ENCODE measurements at regions not wholly inside any gene's neighbourhood (a gene's known extent, or its start where the extent isn't known, plus 50 kb on each side); places are given as distances from the start of the nearest gene placed in this dataset.

DNA sequence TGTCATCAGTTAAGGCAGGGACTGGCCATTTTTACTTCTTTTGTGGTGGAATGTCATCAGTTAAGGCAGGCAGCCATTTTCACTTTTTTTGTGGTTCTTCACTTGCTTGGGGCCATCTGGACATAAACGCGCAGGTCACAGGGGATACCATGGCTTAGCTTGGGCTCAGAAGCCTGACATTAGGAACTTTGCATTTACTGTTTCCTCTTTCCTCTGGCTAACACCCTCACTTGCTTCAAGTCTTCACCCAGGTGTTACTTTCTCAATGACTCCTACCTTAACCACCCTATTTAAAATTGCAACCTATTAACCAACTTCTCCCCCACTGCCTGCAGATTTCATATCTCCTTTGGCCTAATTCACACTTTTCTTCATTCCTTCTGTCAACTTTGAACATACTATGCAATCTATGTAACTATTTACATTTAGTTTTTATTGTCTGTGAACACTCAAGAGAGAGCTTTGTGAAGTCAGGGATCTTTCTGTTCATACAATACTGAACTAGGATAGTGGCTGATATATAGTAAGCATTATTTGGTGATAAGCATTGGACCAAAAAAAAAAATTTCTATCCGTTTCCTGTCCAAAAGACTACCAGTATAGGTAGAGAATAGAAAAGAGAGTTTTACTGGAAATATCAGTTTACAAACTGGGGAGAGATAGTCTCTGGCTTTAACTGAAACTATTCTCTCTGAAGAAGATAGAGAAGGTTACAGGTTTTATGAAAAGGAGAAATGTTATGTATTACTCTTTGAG lies 600.1 kb upstream of the ZNF804A start:
- Mint-ChIP-seq H3K4me1 (ENCODE audit: insufficient read depth, unreplicated experiment) (peaks cover 6% of the 10 kb centered on the region), H3K27me3 (ENCODE audit: insufficient read depth, unreplicated experiment) (no peaks in the 10 kb centered on the region), H3K4me3 (ENCODE audit: unreplicated experiment) (no peak overlapping the region), H3K36me3 (ENCODE audit: insufficient read depth, unreplicated experiment) (no peaks in the 10 kb centered on the region), H3K9me3 (ENCODE audit: unreplicated experiment) (no peaks in the 10 kb centered on the region), H3K27ac (ENCODE audit: low read depth, unreplicated experiment) (no peak overlapping the region)
- TF ChIP-seq, protein P1, sequence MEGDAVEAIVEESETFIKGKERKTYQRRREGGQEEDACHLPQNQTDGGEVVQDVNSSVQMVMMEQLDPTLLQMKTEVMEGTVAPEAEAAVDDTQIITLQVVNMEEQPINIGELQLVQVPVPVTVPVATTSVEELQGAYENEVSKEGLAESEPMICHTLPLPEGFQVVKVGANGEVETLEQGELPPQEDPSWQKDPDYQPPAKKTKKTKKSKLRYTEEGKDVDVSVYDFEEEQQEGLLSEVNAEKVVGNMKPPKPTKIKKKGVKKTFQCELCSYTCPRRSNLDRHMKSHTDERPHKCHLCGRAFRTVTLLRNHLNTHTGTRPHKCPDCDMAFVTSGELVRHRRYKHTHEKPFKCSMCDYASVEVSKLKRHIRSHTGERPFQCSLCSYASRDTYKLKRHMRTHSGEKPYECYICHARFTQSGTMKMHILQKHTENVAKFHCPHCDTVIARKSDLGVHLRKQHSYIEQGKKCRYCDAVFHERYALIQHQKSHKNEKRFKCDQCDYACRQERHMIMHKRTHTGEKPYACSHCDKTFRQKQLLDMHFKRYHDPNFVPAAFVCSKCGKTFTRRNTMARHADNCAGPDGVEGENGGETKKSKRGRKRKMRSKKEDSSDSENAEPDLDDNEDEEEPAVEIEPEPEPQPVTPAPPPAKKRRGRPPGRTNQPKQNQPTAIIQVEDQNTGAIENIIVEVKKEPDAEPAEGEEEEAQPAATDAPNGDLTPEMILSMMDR (IDR thresholded peaks at IDR 0.05; ENCODE audit: unreplicated experiment): no peak
- BruUV-seq (replicated peaks): no TSS peak
- POLR2A ChIA-PET: no interaction called here
- DNase-seq (ENCODE audit: unreplicated experiment): no peak
- intact Hi-C loops (cut with micrococcal nuclease): no loop called here
- CTCF ChIA-PET: no interaction called here

DNA sequence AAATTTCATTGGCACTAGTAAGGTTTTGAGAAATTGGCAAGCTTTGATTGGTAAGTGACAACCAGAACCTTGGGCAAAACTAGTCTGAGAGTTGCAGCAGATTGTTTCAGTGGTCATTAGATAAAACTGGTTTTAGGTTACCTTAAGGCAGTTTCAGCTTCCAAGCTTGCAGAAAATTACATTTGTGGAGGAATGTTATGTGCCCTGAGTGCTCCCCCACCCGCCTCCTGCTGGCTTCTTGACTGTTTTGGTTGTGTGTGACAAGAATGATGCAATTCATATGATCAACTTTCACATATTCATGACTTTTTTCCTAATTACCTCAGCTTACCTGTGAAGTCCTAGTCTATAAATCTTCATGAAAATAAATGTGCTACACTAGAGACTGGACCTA lies 599.5 kb upstream of the ZNF804A start:
- Mint-ChIP-seq H3K4me1 (ENCODE audit: insufficient read depth, unreplicated experiment) (peaks cover 6% of the 10 kb centered on the region), H3K27ac (ENCODE audit: low read depth, unreplicated experiment) (no peak overlapping the region), H3K4me3 (ENCODE audit: unreplicated experiment) (no peak overlapping the region), H3K36me3 (ENCODE audit: insufficient read depth, unreplicated experiment) (no peaks in the 10 kb centered on the region), H3K9me3 (ENCODE audit: unreplicated experiment) (no peaks in the 10 kb centered on the region), H3K27me3 (ENCODE audit: insufficient read depth, unreplicated experiment) (no peaks in the 10 kb centered on the region)
- DNase-seq (ENCODE audit: unreplicated experiment): no peak
- ChIA-PET POLR2A (no interaction called here), CTCF (no interaction called here)
- TF ChIP-seq, protein P1 (IDR thresholded peaks at IDR 0.05; ENCODE audit: unreplicated experiment): no peak
- intact Hi-C loops (cut with micrococcal nuclease): no loop called here
- no TSS peak for BruUV-seq (replicated peaks)

DNA sequence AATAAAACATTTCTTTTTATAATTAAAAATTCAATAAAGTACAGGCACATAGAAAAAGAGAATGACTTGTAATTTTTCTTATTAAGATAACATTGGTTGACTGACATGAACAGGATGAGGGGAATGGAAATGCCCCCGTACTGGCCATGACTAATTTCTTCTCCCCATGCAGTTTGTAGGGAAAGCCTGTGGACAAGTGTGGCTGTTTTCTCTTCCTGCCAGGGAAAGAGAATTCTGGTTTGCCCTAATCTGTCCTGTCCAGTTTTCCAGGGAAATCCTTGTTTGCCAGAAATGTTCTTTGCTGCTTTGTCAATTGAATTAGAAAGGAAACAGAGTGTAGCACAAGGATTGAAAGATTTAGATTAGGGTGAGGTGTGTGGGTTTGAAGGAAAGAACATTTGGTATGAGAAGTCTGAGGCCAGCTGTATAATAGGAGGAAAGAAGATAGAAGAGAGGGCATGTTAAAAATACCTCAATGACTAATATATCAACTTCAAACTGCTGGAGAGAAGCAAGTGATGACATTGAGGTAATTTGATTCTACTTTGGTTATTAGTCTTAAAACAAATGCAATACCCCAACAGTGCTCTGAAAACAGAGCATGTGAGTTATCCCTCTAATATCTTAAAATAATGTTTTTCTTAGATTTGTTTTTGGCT lies 593.9 kb upstream of the ZNF804A start:
- DNase-seq (ENCODE audit: unreplicated experiment): no peak
- Mint-ChIP-seq H3K36me3 (ENCODE audit: insufficient read depth, unreplicated experiment) (no peaks in the 10 kb centered on the region), H3K4me1 (ENCODE audit: insufficient read depth, unreplicated experiment) (peaks cover 5% of the 10 kb centered on the region)

DNA sequence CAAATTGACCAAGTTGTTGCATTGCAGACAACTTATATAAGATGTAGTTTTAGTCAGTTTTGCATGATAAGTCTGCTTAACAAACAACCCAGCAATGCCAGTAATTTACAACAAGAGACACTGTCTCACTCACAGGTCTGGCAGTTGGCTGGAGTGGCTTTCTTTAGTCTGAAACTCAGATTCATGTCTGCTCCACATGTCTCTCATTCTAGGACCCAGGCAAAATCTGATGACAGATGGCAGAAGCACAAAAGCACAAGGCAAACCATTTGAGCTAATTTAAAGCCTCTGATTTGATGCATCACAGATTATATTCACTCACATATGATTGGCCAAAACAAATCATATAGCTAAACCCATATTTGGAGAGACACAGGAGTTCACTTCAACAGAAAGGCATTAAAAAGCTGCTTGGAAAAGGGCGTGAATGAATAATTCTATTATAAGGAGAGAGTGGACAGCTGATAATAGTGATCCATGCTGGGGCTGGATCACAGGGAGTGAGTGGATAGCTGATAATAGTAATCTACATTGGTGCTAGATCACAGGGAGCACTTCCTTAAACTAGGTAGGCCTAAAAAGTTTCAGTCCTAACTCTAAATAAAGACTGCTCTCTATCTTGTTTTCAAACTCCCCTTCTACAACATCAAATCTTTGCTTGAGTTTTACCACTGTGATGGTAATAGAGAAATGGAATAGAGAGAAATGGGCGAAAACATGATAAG lies 593.2 kb upstream of the ZNF804A start:
- Mint-ChIP-seq H3K27ac (ENCODE audit: low read depth, unreplicated experiment) (no peak overlapping the region), H3K36me3 (ENCODE audit: insufficient read depth, unreplicated experiment) (no peaks in the 10 kb centered on the region), H3K4me1 (ENCODE audit: insufficient read depth, unreplicated experiment) (peaks cover 5% of the 10 kb centered on the region), H3K9me3 (ENCODE audit: unreplicated experiment) (no peaks in the 10 kb centered on the region), H3K27me3 (ENCODE audit: insufficient read depth, unreplicated experiment) (no peaks in the 10 kb centered on the region), H3K4me3 (ENCODE audit: unreplicated experiment) (no peak overlapping the region)
- intact Hi-C loops (cut with micrococcal nuclease): no loop called here
- ChIA-PET POLR2A (no interaction called here), CTCF (no interaction called here)
- TF ChIP-seq, protein P1 (IDR thresholded peaks at IDR 0.05; ENCODE audit: unreplicated experiment): no peak
- DNase-seq (ENCODE audit: unreplicated experiment): no peak
- BruUV-seq (replicated peaks): no TSS peak

More for the DNA sequence above, 593.9 kb upstream of the ZNF804A start:
- CTCF ChIA-PET: no interaction called here
- Mint-ChIP-seq H3K27me3 (ENCODE audit: insufficient read depth, unreplicated experiment) (no peaks in the 10 kb centered on the region), H3K4me3 (ENCODE audit: unreplicated experiment) (no peak overlapping the region), H3K9me3 (ENCODE audit: unreplicated experiment) (no peaks in the 10 kb centered on the region), H3K27ac (ENCODE audit: low read depth, unreplicated experiment) (no peak overlapping the region)
- POLR2A ChIA-PET: no interaction called here
- no TSS peak for BruUV-seq (replicated peaks)
- intact Hi-C loops (cut with micrococcal nuclease): no loop called here
- TF ChIP-seq, protein P1 (IDR thresholded peaks at IDR 0.05; ENCODE audit: unreplicated experiment): no peak

Measured in MCF 10A (cell line).